NCI-H187 treated with DMSO at 0.1 percent for 48 hours (cell line): ENCODE measurements at regions not wholly inside any gene's neighbourhood (a gene's known extent, or its start where the extent isn't known, plus 50 kb on each side); places are given as distances from the start of the nearest gene placed in this dataset.
"Not testable (repeated sequence)": the region's sequence is repeated elsewhere in the genome, so short reads cannot be mapped to it uniquely, and the experiment has no call there.

Experiments used
- DNase-seq: peaks from one replicate; lab custom pipeline; 2025; lab: John Stamatoyannopoulos, UW

DNA sequence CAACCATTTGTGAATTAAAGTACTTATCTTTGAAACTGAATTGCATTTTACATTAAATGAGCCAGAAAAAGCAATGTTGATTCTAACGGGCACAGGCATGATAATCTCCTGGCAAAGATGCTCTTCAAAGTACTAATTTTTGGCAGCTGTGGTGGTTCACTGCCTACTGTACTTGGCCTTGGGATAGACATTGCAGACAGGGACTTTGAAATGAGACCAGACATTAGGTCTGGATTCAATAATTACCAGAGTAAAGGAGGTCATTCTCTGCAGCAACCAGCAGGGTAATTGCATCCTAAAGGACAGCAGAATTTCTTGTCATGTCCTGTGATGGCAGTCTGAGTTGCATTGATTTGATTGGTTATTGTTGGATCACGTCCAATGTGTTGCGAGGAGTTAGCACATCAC is 986.5 kb downstream of the TDRD15 start:
- no peak for DNase-seq

DNA sequence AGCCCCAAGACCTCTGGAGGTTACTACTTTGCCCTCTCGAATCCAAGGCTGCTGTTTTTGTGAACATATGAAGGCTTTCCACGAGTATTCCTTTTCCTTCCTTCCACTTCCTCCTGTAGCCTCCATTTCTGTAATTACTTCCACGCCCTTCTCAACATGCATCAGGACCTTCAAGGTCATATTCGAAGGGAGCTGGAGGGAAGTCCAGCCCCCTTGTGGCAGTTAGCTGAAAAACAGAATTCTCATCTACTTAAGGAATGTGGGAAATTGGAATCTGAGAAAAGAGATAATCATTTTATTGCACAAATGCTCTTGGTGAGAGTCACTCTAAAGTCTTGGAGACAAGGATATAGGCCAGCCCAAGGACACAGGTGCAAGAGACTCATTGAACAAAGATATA is 1000.2 kb downstream of the TDRD15 start:
- no peak for DNase-seq

DNA sequence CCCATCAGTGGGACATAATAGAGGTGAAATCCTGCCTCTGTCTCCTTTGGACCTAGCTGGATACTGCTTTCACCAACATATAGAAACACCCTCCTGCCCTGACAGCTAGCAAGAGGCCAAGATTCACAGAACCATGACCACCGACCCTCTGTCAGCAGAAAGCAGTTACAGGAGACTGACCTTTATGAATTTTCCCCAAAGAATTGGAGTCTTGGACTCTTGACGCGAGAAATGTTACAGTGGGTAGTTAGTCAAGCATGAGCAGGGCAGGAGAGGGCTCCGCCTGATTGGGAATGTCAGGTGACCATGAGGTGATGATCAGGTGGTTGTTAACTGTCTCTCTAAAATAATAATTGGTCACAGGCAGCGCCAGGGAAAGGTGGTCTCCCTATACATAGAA is 1002.3 kb downstream of the TDRD15 start:
- no peak for DNase-seq

DNA sequence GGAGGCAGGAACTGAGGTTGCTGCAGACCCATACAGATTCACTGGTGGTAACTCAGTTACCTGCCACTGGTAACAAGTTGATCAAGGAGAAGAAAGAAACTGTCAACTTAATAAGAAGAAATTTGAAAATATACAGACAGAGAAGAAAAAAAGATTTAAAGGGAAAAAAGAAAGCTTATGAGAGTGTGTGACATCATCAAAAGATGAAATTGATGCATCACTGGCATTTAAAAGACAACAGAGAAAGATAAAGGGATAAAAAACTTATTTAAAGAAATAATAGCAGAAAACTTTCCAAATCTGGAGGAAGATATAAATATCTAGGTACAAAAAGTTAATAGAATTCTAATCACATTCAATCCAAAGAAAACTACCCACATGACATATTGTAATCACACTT is 1003.2 kb downstream of the TDRD15 start:
- DNase-seq, result no peak

DNA sequence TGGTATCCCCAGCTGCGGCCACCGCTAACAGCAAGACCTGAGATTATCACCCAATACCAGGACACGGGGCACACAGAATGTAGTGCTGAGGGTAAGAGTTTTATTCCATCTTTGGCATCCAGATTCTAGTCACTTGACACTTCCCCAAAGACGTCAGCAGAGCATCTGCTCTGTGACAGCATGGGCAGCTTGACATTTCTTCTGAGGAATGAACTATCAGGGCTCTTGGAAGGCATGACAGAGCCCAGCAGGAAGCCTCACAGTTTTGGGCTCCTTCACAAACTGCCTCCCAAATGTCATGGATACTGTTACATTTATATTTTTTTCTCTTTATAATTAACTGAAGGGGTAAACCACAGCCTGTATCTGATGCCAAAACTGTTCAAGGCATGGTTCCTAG is 1010.7 kb downstream of the TDRD15 start:
- no peak for DNase-seq

DNA sequence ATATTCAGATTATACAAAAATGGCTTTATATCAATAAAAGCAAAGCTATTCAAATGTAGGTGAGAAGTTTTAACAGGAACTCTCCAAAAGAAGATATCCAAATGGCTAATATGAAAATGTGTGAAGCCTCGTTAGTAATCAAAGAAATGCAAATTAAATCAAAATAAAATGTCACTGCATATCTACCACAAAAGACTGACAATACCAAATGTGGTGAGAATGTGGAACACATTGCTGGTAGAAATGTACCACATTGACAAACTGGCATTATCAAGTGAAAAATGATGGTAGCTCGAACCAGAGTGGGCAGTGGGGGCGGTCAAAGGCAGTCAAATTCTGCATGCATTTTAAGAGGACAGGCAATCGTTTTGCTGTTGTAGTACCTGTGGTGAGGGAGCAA is 1012.7 kb downstream of the TDRD15 start:
- DNase-seq, result no peak

DNA sequence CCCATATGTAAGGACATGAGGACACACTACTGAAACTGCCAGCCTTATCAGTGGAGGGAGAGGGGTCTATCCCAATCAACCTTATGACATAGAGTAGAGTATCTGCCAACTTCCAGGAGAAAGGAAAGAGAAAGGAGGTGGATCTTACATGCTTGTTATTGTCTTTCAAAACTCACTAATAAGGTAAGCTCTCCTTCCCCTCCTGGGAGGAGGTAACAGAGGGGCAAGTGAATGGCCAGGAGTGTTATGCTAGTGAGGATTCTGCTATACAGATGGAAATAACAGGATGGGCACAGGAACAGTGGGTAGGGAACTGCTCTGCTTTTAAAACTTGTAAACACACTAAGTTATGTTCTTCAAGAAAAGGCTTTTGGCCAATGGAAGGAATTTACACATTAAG is 1020.1 kb downstream of the TDRD15 start:
- no peak for DNase-seq

DNA sequence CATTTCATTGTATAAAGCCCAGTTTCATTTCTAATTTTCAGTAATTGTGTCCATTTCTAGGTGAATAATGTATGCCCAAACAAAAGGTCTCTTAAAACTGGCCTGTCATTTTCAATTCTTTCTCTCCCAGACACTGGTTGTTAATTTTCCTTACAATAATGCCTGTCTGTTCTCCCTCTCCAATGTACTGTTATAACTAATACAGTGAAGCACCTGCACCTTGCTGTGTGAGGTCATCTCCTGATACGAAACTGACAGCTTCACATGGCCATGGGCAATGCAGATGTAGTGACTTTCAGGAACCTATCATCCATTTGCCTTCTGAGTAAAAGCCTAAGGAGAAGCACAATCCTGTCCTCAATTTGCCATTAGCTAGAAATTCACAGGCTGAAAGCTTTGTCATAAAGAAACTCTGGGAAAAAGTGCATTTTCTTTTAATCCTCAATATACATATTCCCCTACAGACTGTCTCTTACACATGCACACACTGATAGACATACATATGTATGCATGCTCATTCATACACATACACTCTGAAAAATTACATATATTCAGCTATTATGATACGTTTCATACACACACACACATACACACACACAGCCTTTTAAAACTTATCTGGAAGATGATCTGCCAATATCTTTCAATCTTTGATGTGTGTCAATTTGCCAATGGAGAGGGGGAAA is 1030.3 kb downstream of the TDRD15 start:
- DNase-seq, result no peak

DNA sequence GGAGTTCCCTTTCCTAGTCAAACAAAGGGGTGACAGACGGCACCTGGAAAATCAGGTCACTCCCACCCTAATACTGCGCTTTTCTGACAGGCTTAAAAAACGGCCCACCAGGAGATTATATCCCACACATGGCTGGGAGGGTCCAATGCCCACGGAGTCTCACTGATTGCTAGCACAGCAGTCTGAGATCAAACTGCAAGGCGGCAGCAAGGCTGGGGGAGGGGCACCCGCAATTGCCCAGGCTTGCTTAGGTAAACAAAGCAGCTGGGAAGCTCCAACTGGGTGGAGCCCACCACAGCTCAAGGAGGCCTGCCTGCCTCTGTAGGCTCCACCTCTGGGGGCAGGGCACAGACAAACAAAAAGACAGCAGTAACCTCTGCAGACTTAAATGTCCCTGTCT is 1032.9 kb downstream of the TDRD15 start:
- DNase-seq, result not testable (repeated sequence)

DNA sequence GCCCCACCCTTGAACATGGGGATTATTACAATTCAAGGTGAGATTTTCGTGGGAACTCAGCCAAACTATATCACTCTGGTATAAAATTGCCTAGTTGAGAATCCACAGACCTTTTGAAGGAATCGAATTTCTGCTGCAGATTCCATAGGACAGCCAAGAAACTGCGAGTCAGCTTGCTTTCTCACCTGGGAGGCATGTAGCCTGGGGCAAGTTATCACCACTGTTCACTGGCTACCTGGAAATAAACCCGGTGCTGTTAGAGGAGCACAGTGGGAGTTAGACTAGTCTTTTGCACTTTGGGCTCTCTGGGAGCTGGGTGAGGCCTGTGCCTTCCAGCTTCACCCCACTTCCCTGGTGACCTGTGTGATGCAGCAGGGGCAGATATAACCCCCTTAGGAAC is 1043.5 kb downstream of the TDRD15 start:
- no peak for DNase-seq

DNA sequence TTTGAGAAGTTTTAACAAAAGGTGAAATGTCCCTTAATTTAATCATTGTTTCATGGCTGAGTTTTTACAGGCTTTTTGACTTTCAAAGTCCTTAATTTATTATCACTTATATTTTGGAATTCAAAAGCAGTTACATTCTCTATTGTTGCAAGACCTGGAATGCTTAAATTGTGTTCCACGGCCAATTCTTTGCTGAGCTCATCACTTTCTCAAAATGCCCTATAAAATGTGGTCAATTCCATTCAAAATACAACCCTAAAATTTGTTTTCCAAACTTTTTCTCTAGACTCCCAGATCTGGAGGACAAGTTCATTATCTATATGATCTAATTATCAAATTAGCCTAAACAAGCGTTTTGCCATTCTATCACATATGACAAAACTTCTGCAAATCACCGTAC is 1051.2 kb downstream of the TDRD15 start:
- DNase-seq, result no peak

DNA sequence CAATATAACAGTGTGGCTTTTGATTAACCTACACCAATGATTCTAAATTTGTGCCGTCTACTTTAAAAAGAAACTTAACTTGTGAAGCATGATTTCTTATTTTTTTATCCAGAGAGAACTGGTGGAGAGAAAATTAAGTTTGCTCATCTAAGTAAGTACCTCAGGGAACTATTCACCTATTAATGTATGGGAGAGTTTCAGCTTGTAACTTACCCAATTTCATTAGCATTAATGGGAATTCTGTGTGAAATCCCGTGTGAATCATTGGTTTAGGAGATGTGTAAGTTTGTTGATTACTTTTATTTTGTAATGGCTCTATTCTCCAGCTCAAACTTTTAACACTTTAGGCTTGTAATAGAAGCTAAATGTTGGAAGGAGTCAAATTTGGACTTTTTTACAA is 1061.5 kb downstream of the TDRD15 start:
- no peak for DNase-seq

DNA sequence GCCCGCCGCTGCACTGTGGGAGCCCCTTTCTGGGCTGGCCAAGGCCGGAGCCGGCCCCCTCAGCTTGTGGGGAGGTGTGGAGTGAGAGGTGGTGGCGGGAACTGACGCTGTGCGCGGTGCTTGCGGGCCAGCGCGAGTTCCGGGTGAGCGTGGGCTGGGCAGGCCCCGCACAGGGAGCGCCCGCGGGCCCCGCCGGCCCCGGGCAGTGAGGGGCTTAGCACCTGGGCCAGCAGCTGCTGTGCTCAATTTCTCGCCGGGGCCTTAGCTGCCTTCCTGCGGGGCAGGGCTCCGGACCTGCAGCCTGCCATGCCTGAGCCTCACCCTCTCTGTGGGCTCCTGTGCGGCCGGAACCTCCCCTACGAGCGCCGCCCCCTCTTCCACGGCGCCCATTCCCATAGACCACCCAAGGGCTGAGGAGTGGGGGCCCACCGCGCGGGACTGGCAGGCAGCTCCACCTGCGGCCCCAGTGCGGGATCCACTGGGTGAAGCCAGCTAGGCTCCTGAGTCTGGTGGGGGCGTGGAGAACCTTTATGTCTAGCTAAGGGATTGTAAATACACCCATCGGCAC is 1062.6 kb downstream of the TDRD15 start:
- not testable (repeated sequence) for DNase-seq

DNA sequence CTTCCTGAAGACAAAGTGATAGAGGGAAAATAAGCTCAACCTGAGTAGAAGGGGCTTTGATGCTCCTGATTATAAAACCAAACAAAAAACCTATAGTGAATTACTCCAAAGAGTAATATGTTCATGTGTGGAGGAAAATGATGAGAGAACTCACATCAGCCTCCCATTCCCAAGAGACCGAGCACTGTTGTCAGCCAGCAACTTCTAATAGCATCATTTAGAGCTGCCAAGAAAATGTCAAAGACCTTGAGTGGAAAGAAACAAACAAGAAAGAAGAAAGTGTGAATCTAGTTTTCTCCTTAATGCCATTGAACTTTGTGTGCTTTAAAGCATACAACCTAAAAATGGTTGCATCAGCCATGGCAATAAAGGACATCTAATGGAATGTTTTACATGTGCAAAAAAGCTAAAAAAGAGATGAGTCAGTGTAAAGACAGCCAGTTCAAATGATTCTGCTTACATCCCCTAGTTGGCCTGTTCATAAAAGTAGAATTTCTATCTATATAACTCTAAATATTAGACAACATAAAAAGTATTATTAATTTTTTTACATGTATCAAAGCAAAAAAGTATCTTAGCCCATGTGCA is 1066.2 kb downstream of the TDRD15 start:
- DNase-seq, result no peak

DNA sequence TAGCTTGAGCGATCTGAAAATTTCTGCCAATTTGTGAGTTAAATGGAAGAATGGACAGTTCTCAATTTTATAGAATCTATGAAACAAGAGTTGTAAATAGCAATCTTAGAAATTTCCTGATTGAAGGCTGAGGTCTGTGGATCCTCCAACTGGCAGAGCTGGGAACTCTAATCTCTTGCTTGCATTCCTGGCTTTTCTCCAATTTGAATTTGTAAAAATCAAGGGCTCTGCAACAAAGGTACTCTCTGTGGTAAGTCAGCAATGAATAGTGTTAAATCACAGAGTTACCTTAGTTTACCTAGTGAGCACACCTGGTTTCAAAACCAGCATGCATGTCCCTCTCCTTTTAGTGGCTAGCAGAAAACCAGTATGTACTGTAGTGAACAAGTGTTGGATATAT is 1070.5 kb downstream of the TDRD15 start:
- DNase-seq, result no peak

DNA sequence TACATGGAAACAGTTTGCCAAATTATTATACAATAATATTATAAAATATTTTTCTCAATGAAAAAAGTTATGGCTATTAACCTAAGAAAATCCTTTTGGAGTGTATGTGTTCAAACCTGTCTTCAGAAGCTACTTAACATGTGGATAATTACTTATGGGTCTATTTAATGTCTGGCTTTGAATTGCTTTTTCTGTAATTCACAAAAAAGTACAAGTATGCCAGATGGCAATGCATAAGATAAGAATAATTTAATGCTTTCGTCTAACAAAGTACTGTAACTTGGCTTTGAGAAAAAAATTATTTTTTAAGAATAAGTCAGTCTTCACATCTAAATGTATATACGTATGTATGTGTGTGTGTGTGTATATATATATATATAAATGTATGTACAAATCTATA is 1073.0 kb downstream of the TDRD15 start:
- DNase-seq, result no peak

DNA sequence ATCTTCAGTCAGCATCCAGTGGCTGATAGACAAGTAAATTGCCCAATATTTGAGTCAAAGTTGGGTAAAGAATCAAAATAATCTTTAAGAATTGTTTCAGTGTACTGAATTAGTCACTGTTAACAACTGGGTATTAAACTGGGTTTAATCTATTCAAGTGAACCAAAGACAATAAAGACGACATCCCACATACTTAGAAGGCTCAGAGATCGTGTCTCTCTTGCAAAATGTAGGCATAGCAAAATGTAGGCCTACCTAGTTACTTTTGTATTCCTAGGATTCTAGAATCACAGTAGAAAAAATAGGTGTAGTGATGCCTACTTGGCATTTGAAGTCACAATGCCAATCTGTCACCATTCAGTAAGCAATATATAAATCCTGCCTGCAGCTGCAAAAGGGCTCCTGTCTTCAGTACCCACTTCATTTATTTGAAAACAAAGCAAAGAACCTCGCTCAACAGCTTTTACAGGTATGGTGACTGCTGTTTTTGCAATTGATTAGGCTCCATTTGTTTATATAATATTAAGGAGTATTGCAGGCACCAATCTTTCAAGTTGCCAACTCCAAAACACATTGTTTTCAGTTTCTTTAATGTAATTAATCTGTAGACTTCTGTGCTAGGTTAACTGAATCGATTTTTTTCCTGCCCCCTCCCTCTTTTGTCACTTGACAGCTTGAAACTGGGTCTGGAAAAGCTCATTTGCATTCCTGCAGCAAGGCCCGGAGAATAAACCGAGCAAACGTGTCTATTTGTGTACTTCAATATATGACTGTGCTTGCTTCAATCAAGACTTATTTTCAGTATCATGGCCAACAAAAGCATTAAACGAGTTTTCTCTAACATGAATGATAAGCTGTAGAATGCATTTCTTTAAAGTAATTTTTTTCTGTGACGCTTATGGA is 1074.9 kb downstream of the TDRD15 start:
- no peak for DNase-seq

DNA sequence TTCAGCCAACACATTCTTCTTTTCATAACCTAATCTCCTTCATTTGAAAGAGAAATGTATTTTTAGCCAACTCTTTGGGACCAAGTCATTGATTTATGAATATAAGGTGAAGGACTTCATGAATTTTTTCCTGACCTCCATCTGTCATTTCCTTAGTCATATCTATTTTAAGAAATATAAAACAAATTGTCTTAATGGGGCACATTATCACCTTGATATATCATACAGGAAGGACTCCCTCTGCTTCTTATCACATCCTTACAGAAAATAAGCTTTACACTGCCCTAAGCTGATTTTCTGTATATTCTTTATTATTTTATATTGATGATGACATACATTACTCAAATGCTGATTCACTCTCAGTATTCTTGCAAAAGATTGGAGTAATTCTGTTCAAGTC is 1076.2 kb downstream of the TDRD15 start:
- no peak for DNase-seq

DNA sequence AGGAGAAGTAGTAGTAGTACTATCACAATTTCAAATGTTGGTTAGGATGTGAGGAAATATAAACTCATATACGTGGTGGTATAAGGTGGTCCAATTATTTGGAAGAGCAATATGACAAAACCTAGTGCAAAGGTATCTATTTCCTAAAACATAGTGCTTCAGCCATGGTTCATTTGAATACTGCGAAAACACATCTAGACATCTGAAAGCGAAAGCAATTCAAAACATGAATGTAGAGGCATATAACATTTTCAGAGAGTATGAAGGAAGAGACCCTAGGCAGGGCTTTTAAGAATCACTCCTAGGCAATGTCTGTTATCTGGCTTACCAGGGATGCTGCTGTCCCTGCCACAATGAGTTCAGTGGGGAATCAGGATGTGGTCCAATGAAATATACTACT is 1085.8 kb downstream of the TDRD15 start:
- no peak for DNase-seq

DNA sequence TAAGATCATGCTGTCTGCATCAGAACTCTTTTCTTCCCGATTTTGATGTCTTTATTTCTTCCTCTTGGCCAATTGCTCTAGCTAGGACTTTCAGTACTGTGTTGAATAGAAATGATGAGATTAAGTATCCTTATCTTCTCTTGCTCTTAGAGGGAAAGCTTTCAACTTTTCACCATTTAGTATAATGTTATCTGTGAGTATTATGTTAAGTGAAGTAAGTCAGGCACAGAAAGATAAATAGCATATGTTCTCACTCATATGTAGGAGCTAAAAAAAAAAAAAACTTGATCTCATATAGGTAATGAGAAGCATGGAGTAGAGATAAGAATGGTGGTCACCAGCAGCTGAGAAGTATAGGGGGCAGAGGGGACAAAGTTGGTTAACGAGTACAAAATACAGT is 1089.5 kb downstream of the TDRD15 start:
- no peak for DNase-seq

DNA sequence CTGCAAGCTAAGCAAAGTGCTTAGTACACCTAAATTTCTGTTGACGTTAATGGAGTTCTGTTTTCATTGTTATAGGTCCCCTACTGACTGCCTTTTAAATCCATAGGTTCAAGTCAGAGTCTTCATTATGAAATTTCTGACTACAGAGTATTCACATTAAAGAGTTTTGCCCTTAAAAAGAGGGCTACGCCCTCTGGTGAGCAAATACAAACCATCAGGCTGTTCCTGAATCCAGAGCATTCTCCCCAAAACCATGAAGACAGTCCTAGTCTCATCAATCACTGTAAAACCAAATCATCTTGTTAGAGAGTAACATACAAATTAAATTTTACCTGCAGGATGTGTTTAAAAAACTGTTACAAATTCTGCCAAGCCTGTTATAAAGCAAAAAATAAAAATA is 1091.7 kb downstream of the TDRD15 start:
- DNase-seq, result no peak

DNA sequence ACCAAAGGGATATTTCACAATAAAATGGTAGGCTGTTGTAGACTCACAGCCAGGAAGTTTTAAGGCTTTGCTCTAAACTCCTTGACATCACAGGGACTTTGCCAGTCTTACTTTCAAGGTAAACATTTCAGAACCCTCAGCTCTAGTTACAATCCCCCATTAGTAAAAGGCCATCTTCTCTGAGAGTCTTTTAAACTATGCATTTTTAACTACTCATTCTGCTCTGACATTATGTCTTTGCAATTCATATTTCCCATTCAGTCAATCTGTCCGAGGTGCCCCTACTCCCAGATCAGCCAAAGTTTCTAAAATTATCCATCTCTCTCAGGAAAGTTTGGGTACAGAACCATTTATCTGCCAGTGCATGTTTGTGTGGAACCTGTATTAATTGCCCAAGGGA is 1094.1 kb downstream of the TDRD15 start:
- no peak for DNase-seq

DNA sequence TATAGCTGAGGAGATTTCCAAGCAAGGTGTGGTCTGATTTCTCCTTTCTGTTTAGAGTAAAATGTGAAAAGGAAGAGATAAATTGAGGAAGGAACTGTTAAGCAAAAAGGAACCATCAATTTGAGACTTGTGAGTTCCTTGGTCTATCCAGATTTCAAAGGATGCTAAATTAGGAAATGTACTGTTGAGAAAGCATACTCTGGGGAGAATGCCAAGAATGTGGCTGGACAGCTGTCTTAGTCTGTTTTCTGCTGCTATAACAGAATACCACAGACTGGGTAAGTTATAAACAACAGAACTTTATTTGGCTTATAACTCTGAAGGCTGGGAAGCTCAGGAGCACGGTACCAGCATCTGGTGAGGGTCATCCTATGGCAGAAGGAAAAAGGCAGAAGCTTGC is 1097.2 kb downstream of the TDRD15 start:
- DNase-seq, result no peak
